ENCODE measurements at regions not wholly inside any gene's neighbourhood (a gene's known extent, or its start where the extent isn't known, plus 50 kb on each side); places are given as distances from the start of the nearest gene placed in this dataset.

DNA sequence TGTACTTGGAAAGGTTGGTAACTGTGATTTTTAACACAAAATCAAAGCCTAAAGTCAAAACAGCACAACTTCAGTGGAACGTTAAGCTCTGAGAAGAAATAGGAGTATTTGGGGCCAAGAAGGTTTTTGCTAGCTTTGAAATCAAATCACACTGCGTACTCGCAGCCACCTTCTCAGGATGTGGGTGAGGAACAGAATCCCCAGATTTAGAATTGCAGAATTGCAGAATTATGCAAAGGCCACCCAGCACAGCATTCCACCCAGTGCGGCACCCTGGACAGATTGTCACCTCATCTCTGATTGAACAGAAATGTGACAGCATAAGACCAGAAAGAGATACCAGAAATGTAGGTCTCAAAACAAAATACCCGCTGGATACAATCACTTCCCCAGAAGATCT lies 181.1 kb downstream of the DHX15 start:
- no peak for TF ChIP-seq RARB (CRISPR knock-in tag; IDR thresholded peaks at IDR 0.05)
- no peak for TF ChIP-seq POU6F1 (CRISPR knock-in tag; IDR thresholded peaks at IDR 0.05; ENCODE audit: borderline replicate concordance, low read depth)
- TF ChIP-seq, protein P1, sequence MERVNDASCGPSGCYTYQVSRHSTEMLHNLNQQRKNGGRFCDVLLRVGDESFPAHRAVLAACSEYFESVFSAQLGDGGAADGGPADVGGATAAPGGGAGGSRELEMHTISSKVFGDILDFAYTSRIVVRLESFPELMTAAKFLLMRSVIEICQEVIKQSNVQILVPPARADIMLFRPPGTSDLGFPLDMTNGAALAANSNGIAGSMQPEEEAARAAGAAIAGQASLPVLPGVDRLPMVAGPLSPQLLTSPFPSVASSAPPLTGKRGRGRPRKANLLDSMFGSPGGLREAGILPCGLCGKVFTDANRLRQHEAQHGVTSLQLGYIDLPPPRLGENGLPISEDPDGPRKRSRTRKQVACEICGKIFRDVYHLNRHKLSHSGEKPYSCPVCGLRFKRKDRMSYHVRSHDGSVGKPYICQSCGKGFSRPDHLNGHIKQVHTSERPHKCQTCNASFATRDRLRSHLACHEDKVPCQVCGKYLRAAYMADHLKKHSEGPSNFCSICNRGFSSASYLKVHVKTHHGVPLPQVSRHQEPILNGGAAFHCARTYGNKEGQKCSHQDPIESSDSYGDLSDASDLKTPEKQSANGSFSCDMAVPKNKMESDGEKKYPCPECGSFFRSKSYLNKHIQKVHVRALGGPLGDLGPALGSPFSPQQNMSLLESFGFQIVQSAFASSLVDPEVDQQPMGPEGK (CRISPR knock-in tag; IDR thresholded peaks at IDR 0.05; ENCODE audit: borderline replicate concordance) = no peak
- TF ChIP-seq ZNF8 (CRISPR knock-in tag; IDR thresholded peaks at IDR 0.05) = no peak
- no peak for TF ChIP-seq ZFP3 (CRISPR knock-in tag; IDR thresholded peaks at IDR 0.05)
- no peak for TF ChIP-seq ESRRG (CRISPR knock-in tag; IDR thresholded peaks at IDR 0.05)
- no peak for TF ChIP-seq TCF4 (CRISPR knock-in tag; IDR thresholded peaks at IDR 0.05; ENCODE audit: borderline replicate concordance)
- no peak for TF ChIP-seq ZNF70 (CRISPR knock-in tag; IDR thresholded peaks at IDR 0.05)
- TF ChIP-seq CSDC2 (CRISPR knock-in tag; IDR thresholded peaks at IDR 0.05) = no peak
- no peak for TF ChIP-seq OSR1 (CRISPR knock-in tag; IDR thresholded peaks at IDR 0.05)
- TF ChIP-seq TOX (CRISPR knock-in tag; IDR thresholded peaks at IDR 0.05; ENCODE audit: borderline replicate concordance) = no peak
- TF ChIP-seq GLIS3 (CRISPR knock-in tag; IDR thresholded peaks at IDR 0.05) = no peak
- TF ChIP-seq CSRNP3 (CRISPR knock-in tag; IDR thresholded peaks at IDR 0.05) = no peak
- TF ChIP-seq ISL1 (CRISPR knock-in tag; IDR thresholded peaks at IDR 0.05) = no peak
- TF ChIP-seq ZNF565 (CRISPR knock-in tag; conservative IDR thresholded peaks at IDR 0.05; ENCODE audit: low read depth) = no peak
- no peak for TF ChIP-seq ZC3H10 (CRISPR knock-in tag; IDR thresholded peaks at IDR 0.05)
- no peak for TF ChIP-seq TSHZ2 (CRISPR knock-in tag; IDR thresholded peaks at IDR 0.05)
- no peak for TF ChIP-seq ARNTL (CRISPR knock-in tag; IDR thresholded peaks at IDR 0.05; ENCODE audit: borderline replicate concordance, low read depth)
- TF ChIP-seq PPARA (CRISPR knock-in tag; IDR thresholded peaks at IDR 0.05; ENCODE audit: borderline replicate concordance) = no peak
- ATAC-seq = no peak

GRCh38 chr4:24400537-24400936 lies 183.8 kb downstream of the DHX15 start:
- no peak for TF ChIP-seq TCF4 (CRISPR knock-in tag; IDR thresholded peaks at IDR 0.05; ENCODE audit: borderline replicate concordance)
- TF ChIP-seq OSR1 (CRISPR knock-in tag; IDR thresholded peaks at IDR 0.05) = no peak
- TF ChIP-seq TSHZ2 (CRISPR knock-in tag; IDR thresholded peaks at IDR 0.05) = no peak
- TF ChIP-seq ZNF70 (CRISPR knock-in tag; IDR thresholded peaks at IDR 0.05) = no peak
- no peak for TF ChIP-seq ZC3H10 (CRISPR knock-in tag; IDR thresholded peaks at IDR 0.05)
- TF ChIP-seq RARB (CRISPR knock-in tag; IDR thresholded peaks at IDR 0.05) = no peak
- TF ChIP-seq CSDC2 (CRISPR knock-in tag; IDR thresholded peaks at IDR 0.05) = no peak
- TF ChIP-seq PPARA (CRISPR knock-in tag; IDR thresholded peaks at IDR 0.05; ENCODE audit: borderline replicate concordance) = no peak
- no peak for TF ChIP-seq ARNTL (CRISPR knock-in tag; IDR thresholded peaks at IDR 0.05; ENCODE audit: borderline replicate concordance, low read depth)
- TF ChIP-seq SNAI2 (CRISPR knock-in tag; IDR thresholded peaks at IDR 0.05) = no peak
- TF ChIP-seq, protein P1 (CRISPR knock-in tag; IDR thresholded peaks at IDR 0.05; ENCODE audit: borderline replicate concordance) = no peak
- no peak for TF ChIP-seq GLIS3 (CRISPR knock-in tag; IDR thresholded peaks at IDR 0.05)
- TF ChIP-seq ISL1 (CRISPR knock-in tag; IDR thresholded peaks at IDR 0.05) = no peak
- TF ChIP-seq ZNF8 (CRISPR knock-in tag; IDR thresholded peaks at IDR 0.05) = no peak
- no peak for TF ChIP-seq ZFP3 (CRISPR knock-in tag; IDR thresholded peaks at IDR 0.05)
- ATAC-seq = no peak
